ENCODE measurements at regions not wholly inside any gene's neighbourhood (a gene's known extent, or its start where the extent isn't known, plus 50 kb on each side); places are given as distances from the start of the nearest gene placed in this dataset.

DNA sequence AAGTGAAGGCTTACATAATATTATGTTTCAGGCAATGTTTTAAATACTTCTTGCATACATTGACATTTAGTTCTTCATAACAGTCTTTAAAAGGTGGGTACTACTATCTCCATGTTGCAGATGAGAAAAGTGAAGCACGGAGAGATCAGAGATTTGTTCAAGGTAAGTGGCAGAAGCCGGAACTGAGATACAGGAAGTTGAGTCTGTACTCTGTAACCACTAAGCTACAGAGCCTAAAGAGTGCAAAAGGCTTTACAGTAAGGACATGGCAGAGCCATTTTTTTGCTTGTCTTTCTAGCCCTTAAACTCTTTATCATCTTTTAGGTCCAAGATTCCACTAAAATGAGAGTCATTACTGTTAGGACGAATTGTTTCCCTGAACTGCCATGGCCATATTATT is 186.5 kb upstream of the PEX5L start:
- TF ChIP-seq, protein P1, sequence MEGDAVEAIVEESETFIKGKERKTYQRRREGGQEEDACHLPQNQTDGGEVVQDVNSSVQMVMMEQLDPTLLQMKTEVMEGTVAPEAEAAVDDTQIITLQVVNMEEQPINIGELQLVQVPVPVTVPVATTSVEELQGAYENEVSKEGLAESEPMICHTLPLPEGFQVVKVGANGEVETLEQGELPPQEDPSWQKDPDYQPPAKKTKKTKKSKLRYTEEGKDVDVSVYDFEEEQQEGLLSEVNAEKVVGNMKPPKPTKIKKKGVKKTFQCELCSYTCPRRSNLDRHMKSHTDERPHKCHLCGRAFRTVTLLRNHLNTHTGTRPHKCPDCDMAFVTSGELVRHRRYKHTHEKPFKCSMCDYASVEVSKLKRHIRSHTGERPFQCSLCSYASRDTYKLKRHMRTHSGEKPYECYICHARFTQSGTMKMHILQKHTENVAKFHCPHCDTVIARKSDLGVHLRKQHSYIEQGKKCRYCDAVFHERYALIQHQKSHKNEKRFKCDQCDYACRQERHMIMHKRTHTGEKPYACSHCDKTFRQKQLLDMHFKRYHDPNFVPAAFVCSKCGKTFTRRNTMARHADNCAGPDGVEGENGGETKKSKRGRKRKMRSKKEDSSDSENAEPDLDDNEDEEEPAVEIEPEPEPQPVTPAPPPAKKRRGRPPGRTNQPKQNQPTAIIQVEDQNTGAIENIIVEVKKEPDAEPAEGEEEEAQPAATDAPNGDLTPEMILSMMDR (IDR thresholded peaks at IDR 0.05; ENCODE audit: low read length) = no peak
- TF ChIP-seq EZH2 (IDR thresholded peaks at IDR 0.05; ENCODE audit: borderline replicate concordance, low read length) = no peak

Measured in OCI-LY1 (cell line).